SK-N-SH (cell line): ENCODE measurements at regions not wholly inside any gene's neighbourhood (a gene's known extent, or its start where the extent isn't known, plus 50 kb on each side); places are given as distances from the start of the nearest gene placed in this dataset.

ENCODE experiments used
- CTCF ChIA-PET: fragments of 300-600, 350-600 bp; formaldehyde crosslinking; extraction: SDS; loops from one replicate; lab custom pipeline; 2021; lab: Yijun Ruan, JAX
- POLR2A ChIA-PET: fragments of 350-600 bp; sonication (Branson Sonifier 250); formaldehyde crosslinking; extraction: SDS; loops from one replicate; lab custom pipeline; 2020; ENCODE audit warnings: antibody characterized with exemption, inconsistent platforms; lab: Yijun Ruan, JAX
- DNase-seq: peaks from one replicate; pipeline ENCODE4 v3.0.0; 2012
- H2AFZ ChIP-seq: fragments of 200-600 bp; sonication (generic); 2 replicates; pipeline ENCODE4 v1.8.1; 2016; ENCODE audit warnings: antibody characterized with exemption, mild to moderate bottlenecking, low read depth
- H3F3A ChIP-seq: fragments of 200-600 bp; sonication (generic); replicated peaks from 2 replicates; pipeline ENCODE3; 2016; ENCODE audit warnings: antibody characterized with exemption, mild to moderate bottlenecking; ENCODE audit not compliant: insufficient read depth
- H3K27ac ChIP-seq, 2 experiments: fragments of 200-500 bp in 1 of 2; fragments of 200-600 bp in 1 of 2; sonication (Bioruptor generic) in 1 of 2; sonication (generic), shearing (Covaris generic) in 1 of 2; 2 replicates each; pipeline versions ENCODE4 v1.5.1 to v1.6.1; 2014 to 2016; ENCODE audit warnings: low read depth in 2 of 2, inconsistent platforms in 1 of 2, low read length in 1 of 2, mild to moderate bottlenecking in 1 of 2, mixed read lengths in 1 of 2
- H3K27me3 ChIP-seq: fragments of 200-600 bp; sonication (generic), shearing (Covaris generic); 2 replicates; pipeline ENCODE4 v1.6.1; 2016; ENCODE audit warnings: mixed run types; ENCODE audit not compliant: insufficient read depth
- H3K36me3 ChIP-seq, 2 experiments: fragments of 200-500 bp in 1 of 2; fragments of 200-600 bp in 1 of 2; sonication (Bioruptor generic) in 1 of 2; sonication (generic) in 1 of 2; replicated peaks in 1 of 2; 2 replicates each; pipeline versions ENCODE3 to v1.5.1; 2014 to 2016; ENCODE audit warnings: low read length in 1 of 2, mild to moderate bottlenecking in 1 of 2; ENCODE audit not compliant: insufficient read depth in 2 of 2, control insufficient read depth in 1 of 2
- H3K4me1 ChIP-seq, 2 experiments: fragments of 200-500 bp in 1 of 2; fragments of 200-600 bp in 1 of 2; sonication (Bioruptor generic) in 1 of 2; sonication (generic), shearing (Covaris generic) in 1 of 2; 2 replicates each; pipeline versions ENCODE4 v1.5.1 to v1.6.1; 2014 to 2016; ENCODE audit warnings: low read depth in 1 of 2, low read length in 1 of 2, mixed run types in 1 of 2; ENCODE audit not compliant: insufficient read depth in 2 of 2, control insufficient read depth in 1 of 2
- H3K4me2 ChIP-seq: fragments of 200-600 bp; sonication (generic), shearing (Covaris generic); 2 replicates; pipeline ENCODE4 v1.6.1; 2017; ENCODE audit warnings: mixed run types
- H3K4me3 ChIP-seq, 2 experiments: fragments of 200-500 bp in 1 of 2; fragments of 200-600 bp in 1 of 2; sonication (Bioruptor generic) in 1 of 2; sonication (generic), shearing (Covaris generic) in 1 of 2; 2 replicates each; pipeline versions ENCODE4 v1.5.1 to v1.8.1; 2014 to 2016; ENCODE audit warnings: low read depth in 2 of 2, inconsistent platforms in 1 of 2, low read length in 1 of 2, mild to moderate bottlenecking in 1 of 2, mixed read lengths in 1 of 2, moderate library complexity in 1 of 2
- H3K79me2 ChIP-seq: fragments of 200-600 bp; sonication (generic); 2 replicates; pipeline ENCODE4 v1.8.1; 2017; ENCODE audit warnings: mild to moderate bottlenecking; ENCODE audit not compliant: insufficient read depth
- H3K9ac ChIP-seq: fragments of 200-600 bp; sonication (generic); 2 replicates; pipeline ENCODE4 v1.6.1; 2017; ENCODE audit warnings: mixed run types
- H3K9me2 ChIP-seq: fragments of 200-600 bp; sonication (generic); 2 replicates; pipeline ENCODE4 v1.6.1; 2017; ENCODE audit warnings: mixed run types
- H3K9me3 ChIP-seq: fragments of 200-600 bp; sonication (generic); 2 replicates; pipeline ENCODE4 v1.6.1; 2017; ENCODE audit warnings: mixed run types, mild to moderate bottlenecking, moderate library complexity
- H4K20me1 ChIP-seq: fragments of 200-600 bp; sonication (generic); 2 replicates; pipeline ENCODE4 v1.6.1; 2017; ENCODE audit warnings: mild to moderate bottlenecking, mixed run types; ENCODE audit not compliant: insufficient read depth
- ELF1 ChIP-seq: IDR thresholded peaks from 2 replicates; pipeline ENCODE4 v1.4.0; 2012
- EZH2phosphoT487 ChIP-seq: fragments of 200-600 bp; sonication (generic); IDR thresholded peaks from 2 replicates; pipeline ENCODE4 v1.6.1; 2017; ENCODE audit warnings: low read depth, mixed run types, mild to moderate bottlenecking, antibody characterized with exemption, moderate library complexity, borderline replicate concordance
- FOSL2 ChIP-seq: IDR thresholded peaks from 2 replicates; pipeline ENCODE4 v1.4.0; 2012; ENCODE audit warnings: low read depth, mild to moderate bottlenecking, moderate library complexity, borderline replicate concordance
- FOXJ3 ChIP-seq: sonication (generic); formaldehyde crosslinking; IDR thresholded peaks from 2 replicates; pipeline ENCODE4 v1.5.1; 2020; ENCODE audit warnings: mild to moderate bottlenecking, missing genetic modification reagents
- FOXM1 ChIP-seq: IDR thresholded peaks from 2 replicates; pipeline ENCODE4 v1.4.0; 2012; ENCODE audit warnings: low read depth, mild to moderate bottlenecking
- GABPA ChIP-seq: IDR thresholded peaks from 2 replicates; pipeline ENCODE4 v1.4.0; 2012; ENCODE audit warnings: low read depth, mild to moderate bottlenecking
- IRF3 ChIP-seq: fragments of 150-350 bp; IDR thresholded peaks from 2 replicates; pipeline ENCODE4 v1.6.1; 2016; ENCODE audit warnings: mild to moderate bottlenecking, low read depth, low read length
- JUND ChIP-seq: IDR thresholded peaks from 2 replicates; pipeline ENCODE4 v1.4.0; 2012
- MEF2A ChIP-seq: IDR thresholded peaks from 2 replicates; pipeline ENCODE4 v1.4.0; 2012; ENCODE audit warnings: low read depth, borderline replicate concordance
- MXI1 ChIP-seq: IDR thresholded peaks from 2 replicates; pipeline ENCODE4 v1.6.1; 2012; ENCODE audit warnings: mild to moderate bottlenecking, low read depth, low read length, improper control_type of control experiment
- NRF1 ChIP-seq: IDR thresholded peaks from 2 replicates; pipeline ENCODE4 v1.6.1; 2012; ENCODE audit warnings: low read depth, mild to moderate bottlenecking, low read length
- RAD21 ChIP-seq: IDR thresholded peaks from 2 replicates; pipeline ENCODE4 v1.6.1; 2012; ENCODE audit warnings: mild to moderate bottlenecking, low read length
- RCOR1 ChIP-seq: fragments of 150-350 bp; IDR thresholded peaks from 2 replicates; pipeline ENCODE4 v1.6.1; 2017; ENCODE audit warnings: antibody characterized with exemption, low read length
- RFX5 ChIP-seq: IDR thresholded peaks from 2 replicates; pipeline ENCODE4 v1.6.1; 2012; ENCODE audit warnings: mild to moderate bottlenecking, improper control_type of control experiment, low read length
- TCF12 ChIP-seq: IDR thresholded peaks from 2 replicates; pipeline ENCODE4 v1.4.0; 2012
- USF1 ChIP-seq: IDR thresholded peaks from 2 replicates; pipeline ENCODE4 v1.4.0; 2012; ENCODE audit warnings: low read depth, borderline replicate concordance
- YY1 ChIP-seq: IDR thresholded peaks from 2 replicates; pipeline ENCODE4 v1.4.0; 2012; ENCODE audit warnings: low read depth, mild to moderate bottlenecking
- WGBS: methylation state at CpG from one replicate; pipeline ENCODE4 v1.1.6; 2017; ENCODE audit warnings: low lambda C conversion rate; 5-methylcytosine and 5-hydroxymethylcytosine counted together
- TF ChIP-seq, protein P1 (sequence below): IDR thresholded peaks from 2 replicates; pipeline ENCODE4 v1.4.0; 2012; ENCODE audit warnings: low read depth

GRCh38 chr13:73940098-73940497 lies 194.1 kb downstream of the KLF12 start:
- no peak overlapping the region; a peak in 1 of 4 replicates for H3K27ac ChIP-seq

GRCh38 chr13:73939603-73940002 lies 194.6 kb downstream of the KLF12 start:
- no peak overlapping the region for H3K4me2 ChIP-seq
- H2AFZ ChIP-seq = no peak overlapping the region
- no peaks in the 10 kb centered on the region for H3K9me2 ChIP-seq
- H3K4me3 ChIP-seq = no peak overlapping the region
- H4K20me1 ChIP-seq = no peaks in the 10 kb centered on the region
- ChIA-PET POLR2A (no interaction called here), CTCF (interaction anchor here (0.8 kb wide), 1 partner anchor 8 kb away, joined by 3 read pairs; no protein-coding TSS in a partner anchor)
- H3K79me2 ChIP-seq = peaks cover 21% of the 10 kb centered on the region; the same call in 1 of the 2 replicates
- H3K27me3 ChIP-seq = no peaks in the 10 kb centered on the region
- TF ChIP-seq RCOR1 (no peak), FOSL2 (no peak), NRF1 (no peak), GABPA (no peak)
- peaks cover 0 to 19% of the 10 kb centered on the region in 2 experiments for H3K36me3 ChIP-seq
- peaks cover 26 to 40% of the 10 kb centered on the region in 2 experiments for H3K4me1 ChIP-seq
- no peak overlapping the region for H3K9ac ChIP-seq
- H3K27ac ChIP-seq = no peak overlapping the region; a peak in 1 of 4 replicates
- no peaks in the 10 kb centered on the region for H3K9me3 ChIP-seq
- 76% methylated on average over 1 of the region's 1 CpG for WGBS
- peaks cover 16% of the 10 kb centered on the region for H3F3A ChIP-seq
- no peak for DNase-seq

More at GRCh38 chr13:73940098-73940497, 194.1 kb downstream of the KLF12 start:
- ChIA-PET POLR2A (no interaction called here), CTCF (no interaction called here)
- Histone ChIP-seq H3K4me3 (no peak overlapping the region), H2AFZ (no peak overlapping the region), H3K9me3 (no peaks in the 10 kb centered on the region), H3K4me2 (no peak overlapping the region), H3K36me3 (peaks cover 0 to 19% of the 10 kb centered on the region in 2 experiments), H3K4me1 (peaks cover 24 to 44% of the 10 kb centered on the region in 2 experiments), H3K27me3 (no peaks in the 10 kb centered on the region), H3F3A (peaks cover 16% of the 10 kb centered on the region), H3K79me2 (peaks cover 21% of the 10 kb centered on the region; the same call in 1 of the 2 replicates), H4K20me1 (no peaks in the 10 kb centered on the region), H3K9me2 (no peaks in the 10 kb centered on the region), H3K9ac (no peak overlapping the region)
- TF ChIP-seq YY1 = no peak
- no peak for TF ChIP-seq MEF2A
- TF ChIP-seq USF1 = no peak
- TF ChIP-seq FOXJ3 = no peak
- TF ChIP-seq MXI1 = no peak
- TF ChIP-seq RCOR1 = no peak
- TF ChIP-seq, protein P1, sequence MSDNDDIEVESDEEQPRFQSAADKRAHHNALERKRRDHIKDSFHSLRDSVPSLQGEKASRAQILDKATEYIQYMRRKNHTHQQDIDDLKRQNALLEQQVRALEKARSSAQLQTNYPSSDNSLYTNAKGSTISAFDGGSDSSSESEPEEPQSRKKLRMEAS = no peak
- no peak for TF ChIP-seq JUND
- no peak for TF ChIP-seq TCF12
- TF ChIP-seq RAD21 = no peak
- no peak for TF ChIP-seq FOSL2
- TF ChIP-seq GABPA = no peak
- no peak for TF ChIP-seq IRF3
- no peak for TF ChIP-seq RFX5
- no peak for TF ChIP-seq EZH2phosphoT487
- no peak for TF ChIP-seq FOXM1
- TF ChIP-seq ELF1 = no peak
- no peak for DNase-seq
- 92% methylated on average over 7 of the region's 7 CpGs for WGBS
